Jurkat, Clone E6-1 (cell line): ENCODE measurements at regions not wholly inside any gene's neighbourhood (a gene's known extent, or its start where the extent isn't known, plus 50 kb on each side); places are given as distances from the start of the nearest gene placed in this dataset.

Source experiments
- DNase-seq: peaks from one replicate; pipeline ENCODE4 v3.0.0-alpha.2; 2011; ENCODE audit warnings: low read depth, low spot score
- H3K4me3 ChIP-seq: 2 replicates; pipeline ENCODE4 v1.5.1; 2011; ENCODE audit warnings: mild to moderate bottlenecking, low read length, control low read depth, moderate library complexity

DNA sequence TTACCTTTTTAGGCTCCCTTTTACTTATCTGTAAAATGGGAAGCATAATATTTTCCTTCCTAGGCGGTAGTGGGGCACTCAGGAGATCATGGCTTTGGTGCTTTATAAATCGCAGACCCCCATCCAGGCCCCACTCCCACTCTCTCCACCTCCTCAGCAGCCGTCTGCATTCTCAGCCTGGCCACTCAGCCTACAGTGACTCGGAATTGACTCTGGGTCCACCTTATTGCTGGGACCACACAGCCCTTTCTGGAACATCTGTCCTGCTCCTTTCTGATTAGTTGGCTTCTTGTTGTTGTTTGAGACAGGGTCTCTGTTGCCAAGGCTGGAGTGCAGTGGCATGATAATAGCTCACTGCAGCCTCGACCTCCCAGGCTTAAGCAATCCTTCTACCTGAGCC lies 76.5 kb downstream of the RPLP1 start:
- DNase-seq, result no peak
- no peak overlapping the region for H3K4me3 ChIP-seq

DNA sequence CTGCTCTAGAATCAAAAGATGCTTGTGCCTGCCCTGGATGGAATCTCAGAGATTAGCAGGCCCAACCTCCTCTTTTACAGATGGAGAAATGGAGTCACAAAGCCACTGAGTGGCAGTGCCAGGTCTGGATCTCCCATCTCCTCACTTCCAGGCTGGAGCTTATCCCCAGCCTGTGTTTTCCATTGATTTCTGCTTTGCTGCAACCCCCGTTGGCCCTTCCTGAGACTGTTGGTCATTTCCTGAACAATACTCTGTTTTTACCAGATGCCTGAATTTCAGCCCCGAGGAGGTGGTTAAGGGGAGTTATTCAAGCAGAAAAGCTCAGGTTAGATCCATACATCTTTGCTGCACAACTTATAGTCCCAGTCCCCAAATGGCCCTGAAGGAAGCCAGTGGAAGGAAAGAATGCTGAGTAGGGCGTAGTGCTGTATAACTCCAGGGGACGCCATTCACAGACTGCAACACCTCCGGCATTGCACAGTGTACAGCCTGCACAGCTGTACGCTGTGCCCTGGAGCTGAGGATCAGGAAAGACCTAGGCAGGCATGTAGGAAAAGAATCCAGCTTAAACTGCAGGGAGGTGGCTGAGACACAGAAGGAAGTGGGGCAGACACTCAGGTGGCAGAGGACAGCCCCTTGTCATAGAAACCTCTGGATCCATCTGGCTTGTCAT lies 77.5 kb downstream of the RPLP1 start:
- no peak overlapping the region for H3K4me3 ChIP-seq
- DNase-seq, result no peak

DNA sequence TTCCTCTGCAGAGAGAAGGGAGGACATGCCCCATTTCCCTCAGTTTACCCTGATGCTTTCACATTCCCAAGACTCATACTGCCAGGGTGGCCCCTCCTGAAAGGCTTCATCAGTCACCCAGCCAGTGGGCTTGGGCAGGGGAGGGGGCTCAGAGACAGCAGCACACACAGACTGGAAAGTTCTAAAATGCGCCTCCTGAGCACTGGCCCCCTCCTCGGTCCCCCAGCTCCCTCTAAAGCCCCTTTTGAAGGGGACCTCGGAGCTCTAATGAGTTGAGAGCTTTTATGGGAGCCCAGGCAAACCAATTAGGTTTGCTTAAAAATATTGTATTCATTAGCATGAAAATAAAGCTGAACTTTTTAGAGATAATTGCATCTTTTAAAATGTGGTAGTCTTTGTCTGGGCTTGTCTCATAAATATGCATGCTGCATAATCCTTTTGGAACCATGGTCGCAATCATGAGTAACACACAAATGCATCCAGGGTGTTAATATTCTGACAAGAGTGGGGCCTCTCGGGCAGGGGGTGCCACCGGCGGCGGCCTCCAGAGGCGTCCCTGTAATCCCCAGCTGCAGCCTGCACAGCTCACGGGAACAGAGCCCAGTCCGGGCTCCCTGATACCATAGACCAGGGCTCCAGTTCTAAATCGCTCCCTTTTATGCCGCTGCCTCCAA lies 78.5 kb downstream of the RPLP1 start:
- no peak overlapping the region for H3K4me3 ChIP-seq
- no peak for DNase-seq

DNA sequence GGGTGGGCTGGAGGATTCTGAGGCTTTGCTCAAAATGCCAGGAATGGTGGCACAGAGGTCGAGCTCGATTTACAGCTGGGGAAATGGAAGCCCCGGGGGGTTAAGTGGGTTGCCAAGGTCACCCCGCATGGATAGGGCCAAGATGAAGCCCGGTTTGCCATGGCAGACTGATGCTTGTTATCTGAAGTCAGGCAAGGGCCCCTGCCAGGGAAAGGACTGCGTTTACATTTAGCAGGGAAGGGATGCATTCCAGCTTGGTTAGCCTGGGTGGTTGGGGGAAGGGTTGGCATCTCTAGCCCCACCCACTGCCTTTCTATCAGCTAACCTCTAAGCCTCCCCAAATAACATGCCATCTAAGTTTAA lies 79.0 kb downstream of the RPLP1 start:
- no peak for DNase-seq
- no peak overlapping the region for H3K4me3 ChIP-seq

DNA sequence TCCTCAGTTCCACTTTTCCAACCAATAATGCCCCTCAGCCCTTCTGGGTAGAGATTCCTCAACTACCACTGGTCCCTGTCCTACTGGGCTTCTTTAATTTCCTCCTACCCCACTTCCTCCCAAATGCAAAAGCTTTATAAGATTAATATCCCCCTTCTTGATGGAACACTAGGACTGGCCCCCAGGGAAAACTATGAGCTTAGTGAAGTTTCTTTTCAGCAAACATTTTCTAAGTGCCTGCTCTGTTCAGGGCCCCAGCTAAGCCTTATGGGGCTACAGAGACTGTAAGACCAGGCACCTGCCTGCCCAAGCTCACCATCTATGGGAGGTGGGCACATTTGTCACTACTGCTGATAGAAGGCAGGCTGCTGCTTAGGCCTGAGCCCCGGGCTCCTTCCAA lies 79.4 kb downstream of the RPLP1 start:
- H3K4me3 ChIP-seq, result no peak overlapping the region
- no peak for DNase-seq

DNA sequence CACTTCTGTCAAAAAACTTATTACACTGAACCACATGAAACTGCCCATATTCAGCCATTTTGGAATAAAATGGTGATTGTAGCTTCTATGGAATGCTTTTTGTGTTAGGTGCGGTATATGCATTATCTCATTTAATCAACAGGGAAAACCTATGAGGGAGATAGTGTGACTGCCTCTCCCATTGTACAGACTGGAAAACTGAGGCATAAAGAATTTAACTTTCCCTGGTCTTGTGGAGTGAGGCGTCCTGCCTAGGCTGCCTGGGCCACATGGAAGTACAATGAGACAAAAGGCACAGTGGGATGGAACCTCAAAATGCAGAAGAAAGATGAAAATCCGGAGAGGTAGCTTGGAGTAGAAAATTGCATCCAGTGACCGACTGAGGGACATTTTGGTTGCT lies 80.2 kb downstream of the RPLP1 start:
- DNase-seq, result no peak
- H3K4me3 ChIP-seq, result no peak overlapping the region

DNA sequence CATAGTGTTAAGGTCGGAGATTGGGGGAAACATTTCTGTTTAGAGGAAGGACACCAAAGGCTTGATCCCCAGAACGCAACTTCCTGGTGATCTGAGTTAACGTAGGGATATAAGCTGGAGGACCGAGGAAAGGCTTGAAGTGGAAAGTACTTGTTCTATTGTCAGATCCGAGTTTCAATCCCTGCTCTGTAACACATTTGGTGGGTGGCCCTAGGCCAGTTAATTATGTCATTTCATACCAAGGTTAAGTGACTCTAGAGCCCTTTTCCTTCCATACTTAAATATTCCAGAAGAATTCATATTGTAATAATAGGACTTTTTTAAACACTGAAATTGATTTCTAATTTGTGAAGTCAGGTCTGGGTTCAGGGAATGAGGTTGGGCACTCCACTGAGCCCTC lies 80.9 kb downstream of the RPLP1 start:
- no peak for DNase-seq
- no peak overlapping the region for H3K4me3 ChIP-seq

DNA sequence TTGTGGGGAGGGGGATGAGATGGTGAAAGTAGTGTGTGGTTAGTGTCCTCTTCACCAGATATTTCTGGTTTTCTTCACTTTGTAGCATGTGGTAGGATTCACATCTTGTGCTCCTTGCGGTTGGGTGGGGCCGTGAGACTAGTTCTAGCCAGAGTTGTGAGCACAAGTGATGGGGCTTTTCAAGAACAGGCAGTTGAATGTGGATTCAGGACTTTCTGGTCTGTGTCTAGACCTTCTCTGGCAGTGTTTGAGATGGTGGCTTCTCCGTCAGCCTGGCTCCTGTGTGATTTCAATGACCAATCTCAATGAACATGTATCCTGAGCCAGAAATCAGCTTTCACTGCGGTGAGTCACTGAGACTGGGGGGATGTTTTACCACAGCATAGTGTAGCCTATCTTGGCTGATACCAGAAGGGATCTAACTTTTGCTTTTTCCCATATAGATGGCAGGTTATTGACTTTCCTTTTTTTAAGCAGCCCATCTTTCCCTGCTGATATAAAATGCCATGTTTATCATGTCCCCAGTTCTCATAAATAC lies 82.6 kb downstream of the RPLP1 start:
- no peak for DNase-seq
- no peak overlapping the region for H3K4me3 ChIP-seq

DNA sequence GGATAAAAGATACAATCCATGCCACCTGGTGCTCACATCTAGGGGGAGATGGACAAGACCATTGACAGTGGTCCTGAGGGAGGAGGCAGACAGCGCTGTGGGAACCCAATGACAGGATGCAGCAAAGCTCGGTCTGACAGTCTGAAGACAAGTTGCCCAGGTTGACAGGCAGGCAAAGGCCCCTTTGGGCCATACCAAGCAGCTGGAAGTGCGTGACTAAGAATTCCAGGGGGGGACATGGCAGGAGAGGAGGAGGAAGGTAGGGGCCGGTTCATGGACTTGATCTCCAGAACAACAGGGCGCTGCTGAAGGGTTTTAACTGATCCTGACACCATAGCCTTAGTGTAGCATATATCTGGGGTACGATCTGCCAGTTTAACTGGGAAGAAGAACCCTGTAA lies 83.4 kb downstream of the RPLP1 start:
- no peak overlapping the region for H3K4me3 ChIP-seq

DNA sequence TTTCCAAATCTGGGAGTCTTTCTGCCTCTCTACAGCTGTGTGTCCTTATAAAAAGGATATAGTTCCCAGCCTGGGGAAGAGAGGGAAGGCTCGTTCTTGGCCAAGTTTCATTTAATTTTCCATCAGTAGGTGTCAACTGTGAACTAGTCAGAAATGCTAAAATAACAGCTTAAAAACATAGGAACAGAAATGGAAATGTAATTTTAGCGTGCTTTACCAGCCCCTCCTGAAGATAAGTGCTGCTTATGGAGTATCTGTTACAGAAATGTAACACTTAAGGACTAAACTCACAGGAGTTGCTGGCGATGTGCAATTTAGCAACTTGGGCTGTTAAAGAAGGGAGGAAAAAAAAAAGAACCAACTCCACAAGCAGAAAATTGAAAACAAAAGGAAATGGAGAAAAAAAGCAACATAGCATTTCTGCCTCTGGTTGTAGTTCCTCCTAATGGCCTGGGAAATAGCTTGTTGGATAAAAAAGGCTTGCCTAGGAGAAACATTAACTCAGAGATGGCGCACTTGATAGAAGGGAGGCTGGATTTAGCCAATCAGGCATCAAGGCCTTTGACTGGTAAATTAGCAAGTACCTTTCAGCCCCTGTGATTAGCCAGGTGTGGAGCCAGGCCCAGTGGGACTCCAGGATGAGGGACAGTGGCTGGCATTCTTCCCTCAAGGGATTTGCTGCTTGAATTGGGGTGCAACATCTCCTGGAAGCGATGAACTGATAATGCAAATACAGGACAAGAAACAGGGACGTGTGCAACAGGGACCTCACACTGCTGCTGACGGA lies 84.3 kb downstream of the RPLP1 start:
- no peak overlapping the region for H3K4me3 ChIP-seq
- DNase-seq, result no peak

More for the DNA sequence above, 83.4 kb downstream of the RPLP1 start:
- DNase-seq, result no peak

DNA sequence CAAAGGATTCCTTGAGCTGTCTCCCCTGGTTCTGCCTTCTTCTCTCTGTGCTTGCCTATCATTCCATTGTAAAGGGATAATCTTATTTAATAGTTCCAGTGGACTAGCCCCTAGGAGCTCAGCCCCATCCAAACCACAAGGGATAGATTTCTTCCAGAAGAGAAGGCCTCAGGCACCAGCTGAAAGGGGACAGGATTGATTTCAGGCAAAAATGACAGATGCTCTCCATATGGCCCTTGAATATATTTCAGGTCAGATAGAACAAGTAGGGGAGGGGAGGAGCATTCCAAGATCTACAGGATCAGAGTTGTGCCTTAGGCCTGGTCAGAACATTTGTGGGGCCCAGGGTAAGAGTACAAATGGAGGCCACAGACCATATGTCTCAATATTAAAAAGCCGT lies 85.3 kb downstream of the RPLP1 start:
- DNase-seq, result no peak

DNA sequence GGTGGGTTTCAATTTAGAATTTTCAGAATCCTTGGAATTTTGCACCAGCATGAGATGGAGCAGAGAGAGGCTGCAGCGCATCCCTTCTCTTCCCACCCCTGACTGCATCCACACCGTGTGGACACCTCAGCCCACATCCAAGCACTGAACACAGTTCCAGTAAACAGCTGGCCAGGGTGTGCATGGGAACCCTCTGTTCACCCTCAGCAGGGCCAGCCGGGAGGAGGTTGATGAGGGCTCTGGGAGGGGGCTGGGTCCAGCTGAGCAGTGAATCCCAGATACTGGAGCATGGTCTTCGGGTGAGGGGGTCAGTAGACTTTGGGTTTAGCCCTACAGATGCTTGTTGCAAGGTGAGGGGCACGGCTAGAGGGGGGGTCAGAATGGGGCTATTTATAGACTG lies 85.8 kb downstream of the RPLP1 start:
- H3K4me3 ChIP-seq, result no peak overlapping the region
- DNase-seq, result no peak

More for the DNA sequence above, 85.3 kb downstream of the RPLP1 start:
- no peak overlapping the region for H3K4me3 ChIP-seq

DNA sequence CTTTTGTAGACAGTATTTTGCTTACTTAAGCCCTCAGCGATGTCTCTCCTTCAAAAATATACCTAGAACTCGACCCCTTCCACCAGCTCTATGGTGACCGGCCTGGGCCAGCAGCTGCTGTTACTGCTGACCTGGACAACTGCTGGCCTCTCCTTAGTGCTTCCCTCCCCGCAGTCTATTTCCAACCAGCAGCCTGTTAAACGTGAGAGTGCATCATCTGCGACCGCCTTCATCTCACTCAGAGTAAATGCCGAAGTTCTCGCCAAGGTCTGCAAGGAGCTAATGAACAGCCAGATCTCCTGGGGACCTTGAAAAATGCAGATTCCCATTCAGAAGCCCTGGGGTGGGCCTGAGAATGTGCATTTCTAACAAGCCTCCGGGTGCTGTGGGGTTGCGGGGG lies 86.7 kb downstream of the RPLP1 start:
- no peak overlapping the region for H3K4me3 ChIP-seq
- DNase-seq, result no peak

DNA sequence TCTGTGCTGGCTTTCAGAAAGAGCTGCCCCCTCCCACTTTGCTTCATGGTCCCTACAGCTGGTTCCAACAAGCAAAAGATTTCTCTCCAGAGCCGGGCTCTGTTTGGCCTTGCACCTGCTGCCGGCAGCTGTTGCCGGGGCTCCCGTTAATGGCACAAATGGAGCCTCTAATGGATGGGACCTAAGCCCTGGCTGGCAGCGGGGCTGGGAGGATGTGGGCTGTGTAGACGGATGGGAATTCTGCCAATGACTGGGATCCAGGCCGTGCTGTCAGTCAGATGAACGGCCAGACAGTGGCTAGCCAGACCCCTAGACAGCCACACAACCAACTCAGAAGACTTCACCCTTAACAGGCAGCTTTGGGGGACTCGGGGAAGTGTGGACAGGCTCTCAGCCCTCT lies 88.0 kb downstream of the RPLP1 start:
- DNase-seq, result no peak
- H3K4me3 ChIP-seq, result no peak overlapping the region

DNA sequence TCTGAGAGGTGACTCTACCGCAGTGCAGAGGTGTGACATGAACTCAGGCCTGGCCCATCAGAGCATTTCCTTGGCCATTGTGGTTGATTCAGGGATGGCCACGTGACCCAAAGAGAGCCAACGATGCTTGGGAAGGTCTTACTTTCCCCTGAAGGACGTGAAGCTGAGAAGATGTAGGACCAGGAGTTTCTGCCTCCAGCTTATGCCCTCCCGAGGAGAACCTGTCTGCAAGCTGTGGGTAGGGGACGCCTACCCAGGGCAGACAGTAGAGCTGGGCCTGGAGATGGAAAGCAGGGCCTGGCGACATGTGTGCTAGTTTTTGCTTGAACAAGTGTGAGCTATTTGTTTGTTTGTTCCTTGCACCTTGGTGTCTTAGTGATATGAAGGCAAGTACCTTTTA lies 89.4 kb downstream of the RPLP1 start:
- DNase-seq, result no peak
- H3K4me3 ChIP-seq, result no peak overlapping the region

DNA sequence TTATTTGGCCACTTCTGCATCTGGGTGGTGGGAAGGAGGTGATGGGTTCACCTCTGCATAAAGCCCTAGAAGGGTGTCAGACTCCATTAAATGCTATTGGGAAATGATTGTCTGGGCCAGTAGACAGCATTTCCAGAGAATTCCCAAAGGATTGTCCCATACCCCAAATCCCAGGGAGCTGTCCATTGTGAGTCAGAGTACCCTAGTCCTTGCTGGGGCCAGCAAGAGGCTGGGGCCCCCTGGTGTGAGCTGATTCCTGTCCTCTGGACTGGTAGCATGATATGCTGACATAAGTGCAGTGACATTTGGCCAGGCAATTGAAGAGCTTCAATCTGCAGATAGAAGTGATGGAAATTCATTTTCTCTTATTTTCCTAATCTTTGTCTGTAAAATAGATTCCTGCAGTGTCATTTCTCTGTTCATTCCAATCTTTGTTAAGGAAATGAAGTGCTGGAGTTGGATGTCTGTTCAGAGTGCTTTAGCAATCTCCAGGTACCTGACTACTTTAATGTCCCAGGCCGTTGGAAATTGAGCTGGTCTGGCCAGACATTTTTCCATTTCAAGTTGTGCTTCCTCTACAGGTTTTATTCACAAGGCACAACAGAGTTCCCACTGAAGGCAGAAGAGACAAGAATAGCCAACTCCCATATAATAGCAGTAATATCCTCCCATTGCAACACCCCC lies 91.2 kb downstream of the RPLP1 start:
- no peak overlapping the region for H3K4me3 ChIP-seq
- no peak for DNase-seq

DNA sequence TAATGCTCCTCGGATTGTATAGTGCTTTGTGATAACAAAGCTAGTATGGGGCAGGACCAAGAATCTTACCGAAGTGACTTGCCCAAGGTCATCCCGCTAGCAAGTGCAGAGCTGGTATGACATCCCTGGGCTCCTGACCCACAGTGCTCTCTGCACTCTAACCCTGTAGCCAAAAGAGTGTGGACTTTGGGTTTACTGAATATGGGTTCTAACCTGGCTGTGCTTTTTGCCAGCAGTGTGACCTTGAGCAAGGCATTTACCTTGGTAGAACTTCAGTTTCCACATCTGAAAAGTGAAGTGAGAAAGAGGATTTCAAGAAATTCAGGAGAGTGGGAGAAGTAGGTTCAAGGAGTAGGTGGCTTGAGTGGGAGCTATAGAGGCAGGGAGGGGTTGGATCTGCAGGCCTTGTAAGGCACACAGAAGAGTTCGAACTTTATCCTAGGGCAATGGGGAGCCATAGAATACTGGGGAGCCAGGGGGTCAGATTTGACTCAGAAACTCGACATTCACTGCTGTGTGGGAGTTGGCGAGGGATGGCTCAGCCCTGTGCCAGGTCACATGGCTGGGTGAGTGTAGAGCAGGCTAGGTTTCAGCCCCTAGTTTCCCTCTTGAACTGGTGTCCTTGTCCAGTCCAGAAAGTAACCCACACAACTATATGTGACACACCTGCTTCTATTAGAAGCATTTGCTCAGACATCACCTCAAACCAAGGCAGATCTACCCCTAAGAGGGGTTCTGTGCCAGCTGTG lies 91.9 kb downstream of the RPLP1 start:
- DNase-seq, result no peak

DNA sequence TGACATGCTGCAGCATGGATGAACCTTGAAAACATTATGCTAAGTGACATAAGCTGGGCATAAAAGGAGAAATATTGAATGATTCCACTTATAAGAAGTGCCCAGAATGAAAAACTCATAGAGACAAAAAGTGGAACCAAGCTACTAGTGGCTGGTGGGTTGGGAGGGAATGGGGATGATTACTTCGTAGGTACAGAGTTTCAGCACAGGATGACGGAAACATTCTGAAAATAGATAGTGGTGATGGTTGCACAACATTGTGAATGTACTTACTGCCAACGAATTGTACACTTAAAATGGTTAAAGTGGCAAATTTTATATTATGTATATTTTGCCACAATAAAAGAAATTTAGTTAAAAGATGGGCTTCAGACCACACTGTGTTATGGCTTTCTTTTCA lies 93.6 kb downstream of the RPLP1 start:
- DNase-seq, result no peak

More for the DNA sequence above, 91.9 kb downstream of the RPLP1 start:
- H3K4me3 ChIP-seq, result no peak overlapping the region

More for the DNA sequence above, 93.6 kb downstream of the RPLP1 start:
- no peak overlapping the region for H3K4me3 ChIP-seq
